ENCODE measurements at regions not wholly inside any gene's neighbourhood (a gene's known extent, or its start where the extent isn't known, plus 50 kb on each side); places are given as distances from the start of the nearest gene placed in this dataset.

- no peak for TF ChIP-seq CTCF (IDR thresholded peaks at IDR 0.05)
- TF ChIP-seq POLR2A (IDR thresholded peaks at IDR 0.05): no peak
These were observed 192.3 kb downstream of the GPAT3 start for GRCh38 chr4:83728191-83728590.
